ENCODE measurements at regions not wholly inside any gene's neighbourhood (a gene's known extent, or its start where the extent isn't known, plus 50 kb on each side); places are given as distances from the start of the nearest gene placed in this dataset.
"Not testable (repeated sequence)": the region's sequence is repeated elsewhere in the genome, so short reads cannot be mapped to it uniquely, and the experiment has no call there.

GRCh38 chr22:35178446-35178845 is 78.8 kb upstream of the HMGXB4 start:
- WGBS: 84% methylated on average over 10 of the region's 10 CpGs
- no peak overlapping the region for H3K27ac ChIP-seq
- no peaks in the 10 kb centered on the region for H3K9me3 ChIP-seq
- TF ChIP-seq POLR2AphosphoS5 (IDR thresholded peaks at IDR 0.05) (no peak), CTCF (IDR thresholded peaks at IDR 0.05) (no peak), EP300 (IDR thresholded peaks at IDR 0.05) (no peak), POLR2A (IDR thresholded peaks at IDR 0.05) (no peak)
- H3K4me1 ChIP-seq: no peaks in the 10 kb centered on the region
- DNase-seq (ENCODE audit: low spot score in 2 of 2): no peak
- H3K27me3 ChIP-seq: peaks cover 25% of the 10 kb centered on the region
- no peak overlapping the region for H3K4me3 ChIP-seq
- H3K36me3 ChIP-seq: no peaks in the 10 kb centered on the region

DNA sequence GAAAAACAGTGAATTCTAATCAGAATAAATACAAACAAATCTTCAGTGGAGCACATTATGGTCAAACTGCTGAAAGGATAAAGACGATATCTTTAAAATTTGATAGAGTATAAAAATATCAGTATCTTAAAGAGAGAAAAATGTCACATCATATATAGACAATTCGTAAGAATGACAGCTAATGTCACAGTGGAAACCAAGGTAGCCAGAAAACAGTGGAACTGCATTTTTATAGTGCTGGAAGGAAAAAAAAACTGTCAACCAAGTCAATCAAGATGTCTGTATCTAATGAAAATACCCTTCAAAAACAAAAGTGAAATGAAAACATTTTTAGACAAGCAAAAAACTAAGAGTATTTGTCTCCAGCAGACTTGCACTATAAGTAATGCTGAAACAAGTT is 73.4 kb upstream of the HMGXB4 start:
- no peaks in the 10 kb centered on the region for H3K36me3 ChIP-seq
- no peaks in the 10 kb centered on the region for H3K4me1 ChIP-seq
- TF ChIP-seq POLR2A (IDR thresholded peaks at IDR 0.05): no peak
- no peak for TF ChIP-seq POLR2AphosphoS5 (IDR thresholded peaks at IDR 0.05)
- no peak for TF ChIP-seq EP300 (IDR thresholded peaks at IDR 0.05)
- TF ChIP-seq CTCF (IDR thresholded peaks at IDR 0.05): no peak
- no peak overlapping the region for H3K27ac ChIP-seq
- H3K9me3 ChIP-seq: no peaks in the 10 kb centered on the region
- H3K4me3 ChIP-seq: no peak overlapping the region
- H3K27me3 ChIP-seq: no peaks in the 10 kb centered on the region
- 46% methylated on average over 2 of the region's 2 CpGs for WGBS
- no peak for DNase-seq (ENCODE audit: low spot score in 2 of 2)

GRCh38 chr22:35186492-35186891 is 70.8 kb upstream of the HMGXB4 start:
- no peaks in the 10 kb centered on the region for H3K36me3 ChIP-seq
- no peaks in the 10 kb centered on the region for H3K4me1 ChIP-seq
- no peaks in the 10 kb centered on the region for H3K27me3 ChIP-seq
- H3K9me3 ChIP-seq: peaks cover 14% of the 10 kb centered on the region
- 96% methylated on average over 1 of the region's 1 CpG for WGBS
- no peak overlapping the region for H3K27ac ChIP-seq
- TF ChIP-seq POLR2AphosphoS5 (IDR thresholded peaks at IDR 0.05): no peak
- no peak for TF ChIP-seq CTCF (IDR thresholded peaks at IDR 0.05)
- no peak for TF ChIP-seq EP300 (IDR thresholded peaks at IDR 0.05)
- no peak for TF ChIP-seq POLR2A (IDR thresholded peaks at IDR 0.05)
- no peak overlapping the region for H3K4me3 ChIP-seq
- DNase-seq (ENCODE audit: low spot score in 2 of 2): no peak

- H3K4me1 ChIP-seq; H3K36me3 ChIP-seq; DNase-seq (ENCODE audit: low spot score in 2 of 2); H3K27ac ChIP-seq; H3K4me3 ChIP-seq; H3K27me3 ChIP-seq: not testable (repeated sequence)
- 93% methylated on average over 1 of the region's 1 CpG for WGBS
- peaks cover 14% of the 10 kb centered on the region for H3K9me3 ChIP-seq
Observed at GRCh38 chr22:35188930-35189329, 68.4 kb upstream of the HMGXB4 start.

DNA sequence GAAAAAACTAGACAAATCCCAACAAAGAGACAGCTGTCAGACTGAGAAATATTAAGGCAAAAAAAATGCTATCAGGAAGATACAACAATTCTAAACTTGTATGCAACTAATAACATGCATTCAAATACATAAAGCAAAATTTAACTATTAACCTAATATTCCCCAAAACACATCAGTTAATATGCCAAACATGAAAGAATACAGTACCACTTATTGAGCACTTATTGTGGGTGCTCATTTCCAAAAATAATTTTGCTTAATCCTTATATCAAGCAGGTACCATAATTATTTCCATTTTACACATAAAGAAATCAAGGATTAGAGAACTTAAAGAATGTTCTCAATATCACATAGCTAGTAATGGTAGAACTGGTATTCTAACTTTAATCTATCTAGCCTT is 67.7 kb upstream of the HMGXB4 start:
- Histone ChIP-seq H3K27ac (no peak overlapping the region), H3K27me3 (no peaks in the 10 kb centered on the region), H3K9me3 (peaks cover 14% of the 10 kb centered on the region), H3K4me3 (no peak overlapping the region), H3K36me3 (no peaks in the 10 kb centered on the region), H3K4me1 (no peaks in the 10 kb centered on the region)
- TF ChIP-seq POLR2A (IDR thresholded peaks at IDR 0.05) (no peak), POLR2AphosphoS5 (IDR thresholded peaks at IDR 0.05) (no peak), CTCF (IDR thresholded peaks at IDR 0.05) (no peak), EP300 (IDR thresholded peaks at IDR 0.05) (no peak)
- no peak for DNase-seq (ENCODE audit: low spot score in 2 of 2)

DNA sequence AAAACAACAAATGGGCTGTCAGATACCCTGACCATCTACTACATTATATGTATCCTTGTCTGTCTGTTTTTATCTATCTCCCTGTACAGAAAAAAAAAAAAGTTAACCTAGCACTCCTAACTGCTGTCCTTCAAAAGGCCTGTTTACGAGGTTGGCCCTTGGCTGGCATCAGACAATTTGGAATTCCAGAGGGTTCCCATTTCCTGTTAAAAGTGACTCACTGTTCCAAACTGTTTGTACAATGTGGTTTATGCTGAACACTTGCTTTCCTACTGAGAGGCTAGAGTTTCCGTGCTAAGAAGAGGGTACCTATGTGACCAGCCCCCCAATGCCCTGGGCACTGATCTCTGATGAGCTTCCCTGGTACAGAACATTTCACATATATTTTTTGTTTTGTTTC is 65.9 kb upstream of the HMGXB4 start:
- DNase-seq (ENCODE audit: low spot score in 2 of 2): no peak

More for the DNA sequence above, 65.9 kb upstream of the HMGXB4 start:
- no peaks in the 10 kb centered on the region for H3K27me3 ChIP-seq
- peaks cover 14% of the 10 kb centered on the region for H3K9me3 ChIP-seq
- no peaks in the 10 kb centered on the region for H3K4me1 ChIP-seq
- TF ChIP-seq POLR2A (IDR thresholded peaks at IDR 0.05): no peak
- TF ChIP-seq POLR2AphosphoS5 (IDR thresholded peaks at IDR 0.05): no peak
- TF ChIP-seq CTCF (IDR thresholded peaks at IDR 0.05): no peak
- no peak for TF ChIP-seq EP300 (IDR thresholded peaks at IDR 0.05)
- H3K4me3 ChIP-seq: no peak overlapping the region
- whole genome bisulfite sequencing: 42% methylated on average over 2 of the region's 2 CpGs
- H3K36me3 ChIP-seq: no peaks in the 10 kb centered on the region
- H3K27ac ChIP-seq: no peak overlapping the region
